NT2/D1 (cell line): ENCODE measurements at regions not wholly inside any gene's neighbourhood (a gene's known extent, or its start where the extent isn't known, plus 50 kb on each side); places are given as distances from the start of the nearest gene placed in this dataset.

Source experiments
- YY1 ChIP-seq: IDR thresholded peaks from 2 replicates; pipeline ENCODE4 v1.6.1; 2011; ENCODE audit not compliant: insufficient read length, insufficient read depth
- ZNF274 ChIP-seq: IDR thresholded peaks from 2 replicates; pipeline ENCODE4 v1.6.1; 2011; ENCODE audit warnings: mild to moderate bottlenecking, low read depth, low read length

DNA sequence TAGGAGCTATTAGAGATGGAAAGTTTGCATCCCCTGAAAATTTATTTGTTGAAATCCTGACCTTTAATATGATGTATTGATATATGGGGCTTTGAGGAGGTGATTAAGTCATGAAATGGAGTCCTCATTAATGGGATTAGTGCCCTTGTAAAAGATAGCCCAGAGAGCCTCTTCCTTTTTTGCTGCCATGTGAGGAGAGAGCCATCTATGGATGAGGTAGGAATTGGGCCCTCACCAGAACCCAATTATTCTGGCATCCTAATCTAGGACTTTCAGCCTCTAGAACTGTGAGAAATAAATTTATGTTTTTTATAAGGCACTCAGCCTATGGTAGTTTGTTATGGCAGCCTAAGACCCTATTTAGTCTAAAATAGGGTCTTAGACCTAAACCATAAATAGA is 250.2 kb upstream of the SLITRK1 start:
- no peak for TF ChIP-seq YY1
- TF ChIP-seq ZNF274: no peak
